Fibroblast of skin of right biceps (primary cell): ENCODE measurements at regions not wholly inside any gene's neighbourhood (a gene's known extent, or its start where the extent isn't known, plus 50 kb on each side); places are given as distances from the start of the nearest gene placed in this dataset.

Source experiments
- DNase-seq: peaks from one replicate; pipeline ENCODE4 v3.0.0-alpha.2; 2013

GRCh38 chr2:67922080-67922785, 140.6 kb downstream of the C1D start:
- DNase-seq = no peak

GRCh38 chr2:67923696-67924095, 139.1 kb downstream of the C1D start:
- peak; percentile 24 for DNase-seq

- DNase-seq = no peak
These were observed 135.3 kb downstream of the C1D start for GRCh38 chr2:67927501-67927900.

- no peak for DNase-seq
These were observed 132.6 kb downstream of the C1D start for GRCh38 chr2:67930156-67930555.

GRCh38 chr2:67936969-67937368, 125.8 kb downstream of the C1D start:
- no peak for DNase-seq

GRCh38 chr2:67938053-67938452, 124.8 kb downstream of the C1D start:
- DNase-seq = no peak

GRCh38 chr2:67945056-67945455, 117.7 kb downstream of the C1D start:
- DNase-seq = no peak

GRCh38 chr2:67945940-67946339, 116.9 kb downstream of the C1D start:
- DNase-seq = peak; percentile 7

GRCh38 chr2:67948057-67948456, 114.7 kb downstream of the C1D start:
- no peak for DNase-seq

- no peak for DNase-seq
These were observed 114.3 kb downstream of the C1D start for GRCh38 chr2:67948506-67948905.

- no peak for DNase-seq
These were observed 112.8 kb downstream of the C1D start for GRCh38 chr2:67950018-67950417.

GRCh38 chr2:67950919-67951318, 111.9 kb downstream of the C1D start:
- DNase-seq = no peak

GRCh38 chr2:67952066-67952465, 110.7 kb downstream of the C1D start:
- DNase-seq = no peak

- DNase-seq = no peak
These were observed 108.6 kb downstream of the C1D start for GRCh38 chr2:67954093-67954748.

GRCh38 chr2:67955748-67956603, 106.8 kb downstream of the C1D start:
- DNase-seq = no peak

- no peak for DNase-seq
These were observed 97.6 kb downstream of the C1D start for GRCh38 chr2:67965246-67965645.

GRCh38 chr2:67970071-67970470, 92.7 kb downstream of the C1D start:
- DNase-seq = no peak

GRCh38 chr2:67970542-67970941, 92.3 kb downstream of the C1D start:
- no peak for DNase-seq

GRCh38 chr2:67974559-67975430, 88.0 kb downstream of the C1D start:
- DNase-seq = no peak

- no peak for DNase-seq
These were observed 85.3 kb downstream of the C1D start for GRCh38 chr2:67977464-67977863.

- DNase-seq = peak; percentile 66
These were observed 79.8 kb downstream of the C1D start for GRCh38 chr2:67982956-67983355.

- DNase-seq = peak; percentile 11
These were observed 78.2 kb downstream of the C1D start for GRCh38 chr2:67984600-67984999.

GRCh38 chr2:67985586-67985985, 77.2 kb downstream of the C1D start:
- DNase-seq = peak; percentile 42
